H1 (cell line): ENCODE measurements at regions not wholly inside any gene's neighbourhood (a gene's known extent, or its start where the extent isn't known, plus 50 kb on each side); places are given as distances from the start of the nearest gene placed in this dataset.

Source experiments
- CTCF ChIA-PET: fragments of 300-600 bp; sonication (Branson Sonifier 250); formaldehyde crosslinking; loops from one replicate; lab custom pipeline; 2021; ENCODE audit not compliant: partially characterized antibody; lab: Charles Lee
- POLR2A ChIA-PET: fragments of 300-600 bp; sonication (Branson Sonifier 250); formaldehyde crosslinking; loops from one replicate; lab custom pipeline; 2021; ENCODE audit warnings: inconsistent platforms; ENCODE audit not compliant: partially characterized antibody; lab: Charles Lee
- DNase-seq, 2 experiments: peaks; one replicate each; pipeline versions ENCODE4 v3.0.0 to v3.0.0-alpha.2; 2010 to 2022; ENCODE audit warnings: low spot score in 2 of 2, low read depth in 1 of 2, mixed read lengths in 1 of 2
- FAIRE-seq: peaks from 2 replicates; lab custom pipeline; 2011; peaks lifted over from hg19 to GRCh38; lab: Jason Lieb, UNC
- H2AFZ ChIP-seq: 2 replicates; pipeline ENCODE4 v1.8.1; 2012; ENCODE audit warnings: low read length, inconsistent platforms
- H2AK5ac ChIP-seq: 2 replicates; pipeline ENCODE4 v1.6.1; 2013; ENCODE audit warnings: low read depth, low read length
- H2BK120ac ChIP-seq: replicated peaks from 2 replicates; pipeline ENCODE3; 2013; ENCODE audit warnings: low read depth, low read length, inconsistent platforms
- H2BK12ac ChIP-seq: 2 replicates; pipeline ENCODE4 v1.6.1; 2013; ENCODE audit warnings: low read depth, low read length
- H2BK15ac ChIP-seq: 2 replicates; pipeline ENCODE4 v1.6.1; 2013; ENCODE audit warnings: low read length
- H2BK20ac ChIP-seq: 2 replicates; pipeline ENCODE4 v1.6.1; 2013; ENCODE audit warnings: low read length
- H2BK5ac ChIP-seq: 2 replicates; pipeline ENCODE4 v1.6.1; 2013; ENCODE audit warnings: low read depth, low read length
- H3K14ac ChIP-seq: 2 replicates; pipeline ENCODE4 v1.6.1; 2013; ENCODE audit warnings: inconsistent platforms; ENCODE audit not compliant: insufficient read length
- H3K18ac ChIP-seq: 2 replicates; pipeline ENCODE4 v1.6.1; 2013; ENCODE audit warnings: low read length; ENCODE audit errors: extremely low read depth
- H3K23ac ChIP-seq: 2 replicates; pipeline ENCODE4 v1.6.1; 2013; ENCODE audit warnings: inconsistent platforms; ENCODE audit not compliant: insufficient read length
- H3K23me2 ChIP-seq: 2 replicates; pipeline ENCODE4 v1.6.1; 2013; ENCODE audit warnings: low read depth, low read length
- H3K27ac ChIP-seq: 2 replicates; pipeline ENCODE4 v1.6.1; 2011; ENCODE audit warnings: low read depth, low read length, inconsistent platforms
- H3K27me3 ChIP-seq, 4 experiments: replicated peaks in 1 of 4; 1 replicate in 1 of 4; 2 replicates in 3 of 4; pipeline versions ENCODE4 v1.6.1 to v1.8.1; 2011 to 2013; ENCODE audit warnings: low read length in 3 of 4, mild to moderate bottlenecking in 3 of 4, inconsistent platforms in 2 of 4, mixed read lengths in 2 of 4, moderate library complexity in 1 of 4; ENCODE audit not compliant: control insufficient read depth in 3 of 4, insufficient read depth in 3 of 4; ENCODE audit errors: extremely low read depth in 1 of 4
- H3K36me3 ChIP-seq, 4 experiments: 2 replicates each; pipeline versions ENCODE4 v1.6.1 to v1.8.1; 2011 to 2013; ENCODE audit warnings: mild to moderate bottlenecking in 4 of 4, low read length in 3 of 4, moderate library complexity in 2 of 4, control low read depth in 1 of 4, inconsistent platforms in 1 of 4; ENCODE audit not compliant: insufficient read depth in 4 of 4, control insufficient read depth in 2 of 4
- H3K4ac ChIP-seq: replicated peaks from 2 replicates; pipeline ENCODE3; 2013; ENCODE audit warnings: low read length, low read depth, mixed read lengths, inconsistent platforms; ENCODE audit not compliant: insufficient read length
- H3K4me1 ChIP-seq, 4 experiments: replicated peaks in 1 of 4; 1 replicate in 1 of 4; 2 replicates in 3 of 4; pipeline versions ENCODE4 v1.6.1 to v1.8.1; 2011 to 2013; ENCODE audit warnings: low read length in 3 of 4, inconsistent platforms in 2 of 4, mixed read lengths in 1 of 4; ENCODE audit not compliant: insufficient read depth in 4 of 4, control insufficient read depth in 3 of 4
- H3K4me2 ChIP-seq, 2 experiments: 2 replicates each; pipeline versions ENCODE4 v1.6.1 to v1.8.1; 2011 to 2013; ENCODE audit warnings: low read depth in 2 of 2, low read length in 2 of 2, control low read depth in 1 of 2, inconsistent platforms in 1 of 2, mild to moderate bottlenecking in 1 of 2; ENCODE audit not compliant: insufficient read depth in 1 of 2
- H3K4me3 ChIP-seq, 4 experiments: fragments of 200-600, 300-600 bp in 1 of 4; sonication (generic), shearing (Covaris generic), sonication (Bioruptor Twin) in 1 of 4; 2 replicates each; pipeline versions ENCODE4 v1.5.1 to v1.8.1; 2011 to 2016; ENCODE audit warnings: low read length in 4 of 4, low read depth in 3 of 4, control low read depth in 2 of 4, inconsistent platforms in 2 of 4, mild to moderate bottlenecking in 2 of 4, mixed read lengths in 1 of 4, moderate library complexity in 1 of 4; ENCODE audit not compliant: insufficient read depth in 2 of 4; ENCODE audit errors: extremely low read depth in 1 of 4
- H3K56ac ChIP-seq: replicated peaks from 2 replicates; pipeline ENCODE3; 2013; ENCODE audit warnings: low read depth, mild to moderate bottlenecking, mixed read lengths, low read length, inconsistent platforms; ENCODE audit not compliant: insufficient read length
- H3K79me1 ChIP-seq: 2 replicates; pipeline ENCODE4 v1.6.1; 2013; ENCODE audit warnings: low read depth, low read length, control low read depth
- H3K79me2 ChIP-seq, 2 experiments: 2 replicates each; pipeline versions ENCODE4 v1.6.1 to v1.8.1; 2012 to 2013; ENCODE audit warnings: low read length in 2 of 2, mild to moderate bottlenecking in 2 of 2, inconsistent platforms in 1 of 2; ENCODE audit not compliant: insufficient read depth in 2 of 2, control insufficient read depth in 1 of 2
- H3K9ac ChIP-seq, 4 experiments: replicated peaks in 1 of 4; 1 replicate in 1 of 4; 2 replicates in 3 of 4; pipeline versions ENCODE4 v1.6.1 to v1.8.1; 2011 to 2013; ENCODE audit warnings: low read depth in 3 of 4, low read length in 3 of 4, control low read depth in 2 of 4, mild to moderate bottlenecking in 2 of 4, moderate library complexity in 2 of 4, inconsistent platforms in 1 of 4; ENCODE audit errors: extremely low read depth in 1 of 4
- H3K9me3 ChIP-seq, 2 experiments: 2 replicates each; pipeline versions ENCODE4 v1.6.1 to v1.8.1; 2012 to 2013; ENCODE audit warnings: mild to moderate bottlenecking in 2 of 2, moderate library complexity in 2 of 2, control low read depth in 1 of 2, inconsistent platforms in 1 of 2, low read depth in 1 of 2, low read length in 1 of 2, mixed read lengths in 1 of 2; ENCODE audit not compliant: insufficient read depth in 2 of 2
- H4K20me1 ChIP-seq, 2 experiments: replicated peaks in 1 of 2; 2 replicates each; pipeline versions ENCODE3 to v1.8.1; 2011 to 2013; ENCODE audit warnings: inconsistent platforms in 2 of 2, low read length in 2 of 2, mild to moderate bottlenecking in 1 of 2; ENCODE audit not compliant: insufficient read depth in 2 of 2, control insufficient read depth in 1 of 2
- H4K5ac ChIP-seq: 2 replicates; pipeline ENCODE4 v1.6.1; 2013; ENCODE audit warnings: low read length, low read depth, mixed read lengths, inconsistent platforms; ENCODE audit not compliant: insufficient read length
- H4K8ac ChIP-seq: 2 replicates; pipeline ENCODE4 v1.8.0; 2013; ENCODE audit warnings: mild to moderate bottlenecking, moderate library complexity, low read length, inconsistent platforms; ENCODE audit not compliant: insufficient read depth; ENCODE audit errors: extremely low read depth
- H4K91ac ChIP-seq: replicated peaks from 2 replicates; pipeline ENCODE3; 2013; ENCODE audit warnings: low read length, mixed read lengths, inconsistent platforms; ENCODE audit not compliant: insufficient read length
- GABPA ChIP-seq: IDR thresholded peaks from 2 replicates; pipeline ENCODE4 v1.6.1; 2011; ENCODE audit warnings: mild to moderate bottlenecking, low read length, moderate library complexity, borderline replicate concordance; ENCODE audit not compliant: insufficient read depth
- WGBS, 2 experiments: shearing (Covaris generic) in 1 of 2; methylation state at CpG; one replicate each; pipeline versions ENCODE4 v1.1.6 to v1.1.7; 2013 to 2015; ENCODE audit warnings: low lambda C conversion rate in 2 of 2, mixed read lengths in 2 of 2, inconsistent platforms in 1 of 2, low coverage in 1 of 2, missing lambda C conversion rate in 1 of 2; ENCODE audit not compliant: insufficient replicate concordance in 2 of 2, insufficient coverage in 1 of 2, insufficient read length in 1 of 2; ENCODE audit errors: extremely low coverage in 1 of 2, missing lambda C conversion rate in 1 of 2; 5-methylcytosine and 5-hydroxymethylcytosine counted together

DNA sequence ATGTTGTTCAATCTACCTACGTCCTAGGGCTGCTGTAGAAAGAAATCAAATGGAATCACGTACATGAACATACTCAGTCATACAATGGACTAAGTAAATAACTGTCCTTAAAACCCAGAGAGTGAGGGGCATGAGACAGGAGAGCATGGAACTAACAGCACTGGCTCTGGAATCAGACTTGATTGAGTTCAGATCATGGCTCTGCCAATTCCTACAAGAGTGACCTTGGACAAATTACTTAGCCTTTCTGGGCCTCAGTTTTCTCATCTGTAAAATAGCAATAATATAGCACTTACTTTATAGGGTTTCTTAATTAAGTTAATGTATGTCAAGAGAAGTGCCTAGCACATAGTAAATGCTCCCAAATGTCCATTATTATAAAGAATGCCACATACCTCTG, 106.8 kb downstream of the HNRNPLL start:
- CTCF ChIA-PET = interaction anchor here (1.7 to 4.7 kb wide), 2 partner anchors 8 to 13 kb away, joined by 6 to 37 read pairs; no protein-coding TSS in a partner anchor
- no peak overlapping the region for H3K4ac ChIP-seq
- 86% methylated on average over 2 of the region's 2 CpGs; no CpG with 5 or more reads in 1 of the 2 experiments for WGBS, 2 experiments

More for the DNA sequence above, 106.8 kb downstream of the HNRNPLL start:
- Histone ChIP-seq H3K56ac (no peak overlapping the region), H4K5ac (no peak overlapping the region), H3K23me2 (no peaks in the 10 kb centered on the region)
- TF ChIP-seq GABPA = no peak
- TF ChIP-seq, all 59 proteins: peak for 0
- no peak overlapping the region for H3K4me2 ChIP-seq
- no peak overlapping the region for H3K4me3 ChIP-seq
- no peaks in the 10 kb centered on the region for H3K27me3 ChIP-seq
- H3K27ac ChIP-seq = no peak overlapping the region
- H3K18ac ChIP-seq = no peak overlapping the region
- H3K79me2 ChIP-seq = no peaks in the 10 kb centered on the region
- DNase-seq = no peak
- H3K79me1 ChIP-seq = no peaks in the 10 kb centered on the region
- H2AK5ac ChIP-seq = no peak overlapping the region
- H4K8ac ChIP-seq = no peak overlapping the region
- no peaks in the 10 kb centered on the region for H3K36me3 ChIP-seq
- no peak for FAIRE-seq
- H2BK5ac ChIP-seq = no peak overlapping the region
- H2BK20ac ChIP-seq = no peak overlapping the region
- H3K9me3 ChIP-seq = no peaks in the 10 kb centered on the region
- POLR2A ChIA-PET = interaction anchor here (1.8 kb wide), 1 partner anchor 120 kb away, joined by 4 read pairs; no protein-coding TSS in a partner anchor
- no peaks in the 10 kb centered on the region for H4K20me1 ChIP-seq
- H3K23ac ChIP-seq = no peak overlapping the region
- H4K91ac ChIP-seq = no peak overlapping the region
- H3K14ac ChIP-seq = no peak overlapping the region
- no peak overlapping the region for H3K9ac ChIP-seq
- H3K4me1 ChIP-seq = peaks cover 3 to 18% (median 6%) of the 10 kb centered on the region in 4 experiments
- no peak overlapping the region for H2AFZ ChIP-seq
- H2BK15ac ChIP-seq = no peak overlapping the region
- no peak overlapping the region for H2BK120ac ChIP-seq
- H2BK12ac ChIP-seq = no peak overlapping the region
